Dedifferentiated amniotic fluid mesenchymal stem cell (primary cell): ENCODE measurements at regions not wholly inside any gene's neighbourhood (a gene's known extent, or its start where the extent isn't known, plus 50 kb on each side); places are given as distances from the start of the nearest gene placed in this dataset.

Experiments used
- DNase-seq: peaks from one replicate; pipeline ENCODE4 v3.0.0-alpha.2; 2016; ENCODE audit errors: extremely low spot score

GRCh38 chr16:85473323-85473722, 139.8 kb upstream of the GSE1 start:
- no peak for DNase-seq

- no peak for DNase-seq
Measured at GRCh38 chr16:85473909-85474620, 139.1 kb upstream of the GSE1 start.

DNA sequence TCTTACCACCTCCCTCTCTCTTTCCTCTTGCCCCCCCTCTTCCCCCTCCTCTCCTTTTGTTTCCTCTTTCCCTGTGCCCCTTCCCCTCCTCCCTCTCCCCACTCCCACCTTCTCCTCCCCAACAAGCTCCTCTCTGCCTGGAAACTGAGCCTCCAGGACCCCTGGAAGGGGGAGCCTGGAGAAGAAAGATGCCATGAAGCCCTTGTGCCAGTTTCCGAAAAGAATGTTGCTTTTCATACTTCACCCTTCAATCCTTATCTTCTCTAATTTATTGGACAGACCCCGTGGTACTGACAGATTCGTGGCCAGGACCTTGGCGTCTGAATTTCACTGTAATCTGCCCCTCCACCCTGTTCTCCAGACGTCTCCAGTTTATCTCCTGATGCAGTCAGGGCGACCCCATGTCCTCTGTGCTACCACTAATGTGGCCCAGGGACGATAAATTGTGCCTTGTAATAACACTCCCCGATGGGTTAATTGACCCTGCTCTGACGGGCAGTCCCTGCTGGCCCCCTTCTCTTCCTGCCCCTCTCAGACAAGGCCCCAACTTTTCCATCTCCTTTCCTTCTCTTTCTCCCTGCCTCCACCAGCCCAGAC, 138.4 kb upstream of the GSE1 start:
- DNase-seq: no peak

GRCh38 chr16:85475233-85475632, 137.9 kb upstream of the GSE1 start:
- DNase-seq: no peak

DNA sequence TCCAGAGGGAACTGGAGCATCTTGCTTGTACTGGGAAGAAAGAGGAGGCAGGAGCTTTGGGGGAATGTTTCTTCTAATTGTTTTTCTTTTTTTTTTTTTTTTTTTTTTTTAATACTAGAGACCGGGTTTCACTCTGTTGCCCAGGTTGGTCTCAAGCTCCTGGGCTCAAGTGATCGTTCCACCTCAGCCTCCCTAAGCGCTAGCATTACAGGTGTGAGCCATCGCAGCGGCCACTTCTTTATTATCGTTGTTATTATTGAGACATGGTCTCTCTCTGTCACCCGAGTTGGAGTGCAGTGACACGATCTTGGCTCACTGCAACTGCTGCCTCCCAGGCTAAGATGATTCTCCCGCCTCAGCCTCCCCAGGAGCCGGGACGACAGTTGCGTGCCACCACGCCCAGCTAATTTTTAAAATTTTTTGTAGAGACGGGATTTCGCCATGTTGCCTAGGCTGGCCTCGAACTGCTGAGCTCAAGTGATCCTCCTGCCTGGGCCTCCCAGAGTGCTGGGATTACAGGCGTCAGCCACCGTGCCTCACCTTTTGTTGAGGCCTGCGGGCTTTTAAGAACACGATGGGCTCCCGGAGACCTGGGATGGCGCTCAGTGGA, 137.3 kb upstream of the GSE1 start:
- DNase-seq: no peak

DNA sequence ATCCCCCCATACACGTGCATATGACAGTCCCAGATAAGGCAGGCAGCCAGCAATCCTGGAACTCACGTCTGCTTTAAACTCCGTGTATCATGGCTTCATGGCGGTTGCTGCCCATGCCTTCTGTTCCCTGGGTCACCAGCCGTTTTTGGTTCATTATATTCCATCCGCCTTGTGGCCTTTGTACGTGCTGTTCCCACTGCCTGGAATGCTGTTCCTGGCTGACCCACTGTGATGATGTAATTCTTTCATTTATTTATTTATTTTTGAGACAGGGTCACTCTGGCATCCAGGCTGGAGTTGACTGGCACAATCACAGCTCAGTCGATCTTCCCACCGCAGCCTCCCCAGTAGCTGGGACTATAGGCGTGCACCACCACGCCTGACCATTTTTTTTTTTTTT, 136.7 kb upstream of the GSE1 start:
- no peak for DNase-seq

GRCh38 chr16:85477801-85478363, 135.2 kb upstream of the GSE1 start:
- DNase-seq: no peak

DNA sequence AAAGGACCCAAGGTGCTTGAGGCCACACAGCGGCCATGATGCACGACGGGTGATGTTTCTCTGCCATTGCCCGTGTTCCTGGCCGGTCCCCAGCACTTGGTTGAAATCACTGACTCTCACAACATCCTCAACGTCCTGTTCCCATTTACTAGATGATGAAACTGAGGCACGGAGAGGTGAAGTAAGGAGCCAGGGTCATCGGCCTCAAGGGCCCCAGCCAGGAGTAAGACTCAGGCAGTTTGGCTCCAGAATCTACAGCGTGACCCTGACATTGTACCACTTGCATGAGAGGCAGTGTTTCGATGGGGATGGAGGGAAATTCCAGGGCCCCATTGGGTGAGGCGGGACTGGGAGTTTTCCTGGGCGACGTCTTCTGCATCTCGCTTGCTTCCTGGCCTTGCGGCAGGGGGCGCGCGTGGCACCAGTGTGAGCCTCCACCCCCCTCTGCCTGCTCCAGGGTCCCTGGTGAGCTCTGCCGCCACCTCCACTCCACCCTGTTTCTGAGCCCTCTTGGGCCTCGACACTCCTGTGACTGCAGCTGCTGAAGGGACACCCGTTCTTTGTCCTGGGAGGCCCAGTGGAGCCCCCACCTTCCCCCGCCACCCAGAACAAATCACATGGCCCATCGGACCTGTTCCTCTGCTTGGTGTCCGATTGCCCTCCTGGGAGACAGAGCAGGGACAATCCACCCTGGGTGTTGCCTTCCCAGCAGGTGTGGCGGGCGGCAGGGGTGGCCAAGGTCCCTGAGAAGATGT, 133.0 kb upstream of the GSE1 start:
- no peak for DNase-seq

GRCh38 chr16:85480727-85481101, 132.4 kb upstream of the GSE1 start:
- no peak for DNase-seq

- no peak for DNase-seq
Measured at GRCh38 chr16:85481206-85481605, 131.9 kb upstream of the GSE1 start.

DNA sequence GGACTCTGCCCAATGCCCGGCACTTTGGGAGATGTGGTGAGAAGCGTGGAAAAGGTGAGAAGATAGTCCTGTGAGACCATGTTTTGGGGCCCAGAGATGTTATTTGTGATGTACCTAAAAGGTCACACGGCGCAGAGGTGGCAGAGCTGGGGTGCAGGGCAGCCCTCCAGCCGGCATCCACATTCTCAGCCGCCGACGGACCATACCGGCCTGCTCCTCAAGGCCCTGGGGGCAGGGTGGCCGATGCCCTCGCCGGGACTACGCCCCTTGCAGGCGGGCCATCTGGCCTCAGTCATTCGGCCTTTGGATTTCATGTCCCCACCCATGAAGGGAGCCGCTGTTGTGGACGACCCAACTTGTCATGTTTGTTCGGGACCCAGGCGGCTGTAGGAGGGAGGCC, 131.4 kb upstream of the GSE1 start:
- no peak for DNase-seq

- DNase-seq: no peak
Measured at GRCh38 chr16:85483424-85483823, 129.7 kb upstream of the GSE1 start.

GRCh38 chr16:85484347-85485300, 128.5 kb upstream of the GSE1 start:
- no peak for DNase-seq

- DNase-seq: no peak
Measured at GRCh38 chr16:85485379-85485778, 127.7 kb upstream of the GSE1 start.

DNA sequence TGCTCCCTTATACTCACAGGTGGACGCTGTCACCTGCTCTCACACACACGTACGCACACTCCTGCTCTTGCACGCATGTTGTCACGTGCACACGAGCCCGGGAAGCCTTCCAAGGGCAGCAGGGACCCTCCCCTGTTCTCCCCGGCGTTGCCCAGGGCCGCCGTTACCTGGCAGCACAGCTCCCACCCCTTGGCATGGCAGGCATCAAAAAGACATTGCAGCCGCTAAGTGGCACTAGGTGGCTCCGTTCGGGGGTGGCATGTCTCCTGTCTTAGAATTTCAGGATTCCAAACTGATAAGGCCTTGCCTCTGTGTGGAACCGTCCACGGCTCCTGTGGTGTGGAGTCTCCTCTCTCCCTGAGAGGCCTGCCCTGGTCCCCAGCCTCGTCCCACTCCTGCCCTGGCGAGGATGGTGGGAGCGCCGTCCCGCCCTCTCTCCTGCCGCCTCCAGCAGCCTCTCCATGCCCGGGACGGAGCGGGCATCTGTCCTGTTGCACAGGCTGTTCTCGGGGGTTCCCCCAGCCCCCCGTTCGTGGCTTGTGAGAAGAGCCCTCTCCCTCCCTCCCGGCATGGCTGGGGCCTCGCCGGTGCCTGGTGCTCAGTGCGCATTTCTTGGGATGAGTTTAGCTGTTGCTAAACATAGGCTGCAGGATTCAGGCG, 126.7 kb upstream of the GSE1 start:
- no peak for DNase-seq

DNA sequence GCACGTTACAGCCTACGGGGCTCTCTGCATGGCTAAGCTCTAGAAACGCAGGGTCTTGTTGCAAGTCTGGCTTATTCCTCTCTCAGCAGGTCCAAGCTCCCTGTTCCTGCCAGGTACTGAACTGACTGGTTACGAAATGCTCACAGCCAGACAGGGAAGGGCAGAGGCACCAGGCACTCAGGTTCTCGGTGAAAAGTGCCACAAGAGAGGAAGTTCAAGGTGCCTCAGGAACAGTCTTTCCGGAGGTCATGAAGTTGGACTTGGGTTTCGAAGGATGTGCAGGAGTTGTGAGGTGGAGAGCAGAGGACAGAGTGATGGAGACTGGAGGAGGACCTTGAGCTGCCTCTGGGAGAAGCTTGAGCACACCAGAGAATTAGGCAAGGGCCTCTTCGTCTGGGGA, 124.7 kb upstream of the GSE1 start:
- no peak for DNase-seq

GRCh38 chr16:85490407-85491057, 122.6 kb upstream of the GSE1 start:
- no peak for DNase-seq

GRCh38 chr16:85491058-85491771, 121.9 kb upstream of the GSE1 start:
- DNase-seq: no peak

GRCh38 chr16:85491798-85492294, 121.3 kb upstream of the GSE1 start:
- DNase-seq: no peak
